ENCODE measurements at regions not wholly inside any gene's neighbourhood (a gene's known extent, or its start where the extent isn't known, plus 50 kb on each side); places are given as distances from the start of the nearest gene placed in this dataset.

DNA sequence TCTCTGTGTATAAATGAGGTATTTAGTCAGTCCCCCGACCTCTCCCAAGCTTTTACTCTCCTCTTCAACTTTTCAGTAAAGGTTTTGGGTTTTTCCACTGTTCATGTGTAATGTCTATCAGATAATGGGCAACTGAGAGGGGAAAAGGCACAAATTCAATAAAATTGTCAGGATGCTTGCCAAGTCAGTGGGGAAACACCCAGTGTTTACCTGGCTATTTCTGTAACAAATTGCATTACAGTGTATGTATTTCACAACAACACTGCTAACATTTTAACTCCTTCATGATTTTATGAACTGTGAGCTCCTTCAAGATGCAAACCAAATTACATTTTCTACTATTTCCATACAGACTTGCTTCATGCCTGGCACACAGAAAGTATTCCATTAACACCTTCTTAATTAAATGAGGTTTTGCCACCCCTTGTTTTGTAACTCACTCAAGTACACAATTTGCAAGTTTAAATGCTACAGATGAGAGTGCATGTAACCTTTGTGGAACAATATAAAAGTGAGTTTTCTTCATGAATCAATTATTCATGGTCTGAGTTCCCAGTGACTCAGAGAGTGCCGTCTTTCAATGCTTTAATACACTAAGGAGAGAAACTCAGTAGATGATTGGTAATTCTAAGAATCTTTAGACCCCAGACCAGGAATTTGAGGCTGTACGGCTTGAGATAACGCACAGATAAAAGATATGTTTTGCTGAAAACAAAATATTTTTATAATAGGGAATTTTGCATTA is 149.8 kb upstream of the TLL1 start:
- TF ChIP-seq, protein P1, sequence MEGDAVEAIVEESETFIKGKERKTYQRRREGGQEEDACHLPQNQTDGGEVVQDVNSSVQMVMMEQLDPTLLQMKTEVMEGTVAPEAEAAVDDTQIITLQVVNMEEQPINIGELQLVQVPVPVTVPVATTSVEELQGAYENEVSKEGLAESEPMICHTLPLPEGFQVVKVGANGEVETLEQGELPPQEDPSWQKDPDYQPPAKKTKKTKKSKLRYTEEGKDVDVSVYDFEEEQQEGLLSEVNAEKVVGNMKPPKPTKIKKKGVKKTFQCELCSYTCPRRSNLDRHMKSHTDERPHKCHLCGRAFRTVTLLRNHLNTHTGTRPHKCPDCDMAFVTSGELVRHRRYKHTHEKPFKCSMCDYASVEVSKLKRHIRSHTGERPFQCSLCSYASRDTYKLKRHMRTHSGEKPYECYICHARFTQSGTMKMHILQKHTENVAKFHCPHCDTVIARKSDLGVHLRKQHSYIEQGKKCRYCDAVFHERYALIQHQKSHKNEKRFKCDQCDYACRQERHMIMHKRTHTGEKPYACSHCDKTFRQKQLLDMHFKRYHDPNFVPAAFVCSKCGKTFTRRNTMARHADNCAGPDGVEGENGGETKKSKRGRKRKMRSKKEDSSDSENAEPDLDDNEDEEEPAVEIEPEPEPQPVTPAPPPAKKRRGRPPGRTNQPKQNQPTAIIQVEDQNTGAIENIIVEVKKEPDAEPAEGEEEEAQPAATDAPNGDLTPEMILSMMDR (IDR thresholded peaks at IDR 0.05; ENCODE audit: insufficient read depth, low read depth, low read length, missing control alignments) = no peak
- H3K4me3 ChIP-seq (ENCODE audit: low read length) = no peak overlapping the region
- DNase-seq (ENCODE audit: low read depth) = peak; percentile 25

DNA sequence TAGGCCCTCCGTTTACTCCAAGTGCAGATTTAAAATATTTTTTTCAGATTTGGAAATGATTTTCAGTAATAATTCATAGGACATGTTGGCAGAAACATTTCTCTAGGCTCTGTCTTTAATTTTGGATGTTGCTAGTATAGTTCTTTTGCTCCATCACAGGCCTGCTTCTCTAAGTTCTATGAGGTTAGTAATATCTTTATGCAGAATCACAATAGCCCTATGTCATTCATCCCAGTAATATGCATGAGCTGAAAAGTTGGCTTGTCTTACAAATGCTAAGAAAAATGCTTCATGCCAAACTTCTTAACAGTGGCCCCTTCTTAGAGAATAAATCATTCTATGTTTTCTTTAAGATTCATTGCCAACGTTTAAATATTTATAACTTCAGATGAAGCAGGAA is 148.3 kb upstream of the TLL1 start:
- no peak overlapping the region for H3K4me3 ChIP-seq (ENCODE audit: low read length)
- TF ChIP-seq, protein P1 (IDR thresholded peaks at IDR 0.05; ENCODE audit: insufficient read depth, low read depth, low read length, missing control alignments) = no peak
- DNase-seq (ENCODE audit: low read depth) = no peak

DNA sequence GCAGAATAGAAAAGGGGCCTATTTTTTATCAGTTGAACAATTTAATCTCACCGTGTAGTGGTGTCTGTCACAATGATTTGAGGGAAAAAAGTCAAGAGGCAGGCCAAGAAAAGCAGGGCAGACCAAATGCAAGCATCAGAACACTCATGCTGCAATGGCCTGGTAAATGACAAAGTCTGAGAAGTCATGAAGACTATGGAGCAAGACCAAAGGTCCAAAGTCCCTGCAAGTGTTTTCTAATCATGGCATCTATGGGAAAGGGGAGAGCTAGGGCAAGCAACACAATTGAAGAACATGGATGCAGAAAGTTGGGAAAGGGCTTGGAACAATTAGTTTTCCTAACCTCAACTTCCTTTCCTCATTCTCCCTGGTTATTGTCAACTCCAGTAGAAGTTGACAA is 147.7 kb upstream of the TLL1 start:
- TF ChIP-seq, protein P1 (IDR thresholded peaks at IDR 0.05; ENCODE audit: insufficient read depth, low read depth, low read length, missing control alignments) = no peak
- H3K4me3 ChIP-seq (ENCODE audit: low read length) = no peak overlapping the region
- DNase-seq (ENCODE audit: low read depth) = no peak

DNA sequence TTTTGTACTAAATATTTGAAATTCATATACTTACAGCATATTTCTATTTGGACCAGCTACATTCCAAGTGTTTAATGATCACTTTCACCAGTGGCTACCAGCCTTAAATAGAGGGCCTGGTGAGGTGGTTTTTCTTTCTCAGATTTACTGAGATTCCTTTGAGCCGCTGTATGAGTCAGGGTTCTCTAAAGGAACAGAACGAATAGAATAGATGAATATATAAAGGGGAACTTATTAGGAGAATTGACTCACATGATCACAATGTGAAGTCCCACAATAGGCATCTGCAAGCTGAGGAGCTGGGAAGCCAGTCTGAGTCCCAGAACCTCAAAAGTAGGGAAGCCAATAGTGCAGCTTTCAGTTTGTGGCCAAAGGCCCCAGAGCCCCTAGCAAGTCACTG is 146.2 kb upstream of the TLL1 start:
- no peak overlapping the region for H3K4me3 ChIP-seq (ENCODE audit: low read length)
- TF ChIP-seq, protein P1 (IDR thresholded peaks at IDR 0.05; ENCODE audit: insufficient read depth, low read depth, low read length, missing control alignments) = no peak
- peak; percentile 13 for DNase-seq (ENCODE audit: low read depth)

DNA sequence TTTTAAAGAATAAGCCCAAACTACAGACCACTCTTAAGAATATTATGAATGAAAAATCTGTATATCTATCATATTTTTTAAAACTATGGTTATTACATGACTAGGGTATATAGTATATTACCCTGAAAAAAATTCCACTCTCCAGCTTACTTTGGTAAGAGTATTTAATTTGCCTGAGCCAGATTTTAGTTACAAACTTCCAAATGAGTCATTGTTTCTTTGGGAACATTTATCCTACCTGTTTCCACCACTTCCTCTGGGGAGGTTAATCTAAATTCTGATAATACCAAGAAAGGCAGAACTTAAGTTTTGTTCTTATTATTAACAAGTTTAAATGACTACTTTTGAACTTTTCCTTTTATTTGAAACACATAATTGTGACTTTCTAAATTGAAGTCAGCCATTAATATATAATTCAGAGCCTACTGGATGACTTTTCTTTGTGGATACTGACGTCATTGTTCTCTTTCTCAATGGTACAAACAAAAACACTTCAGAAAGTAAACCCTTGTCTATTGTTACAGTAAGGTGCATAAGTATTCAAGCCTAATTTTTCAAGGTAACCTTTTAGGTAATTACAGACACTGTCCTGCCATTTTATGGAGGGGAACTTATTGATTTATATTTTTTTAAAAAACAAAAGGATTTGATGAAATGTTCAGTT is 135.6 kb upstream of the TLL1 start:
- DNase-seq (ENCODE audit: low read depth) = peak; percentile 19
- TF ChIP-seq, protein P1 (IDR thresholded peaks at IDR 0.05; ENCODE audit: insufficient read depth, low read depth, low read length, missing control alignments) = no peak
- no peak overlapping the region for H3K4me3 ChIP-seq (ENCODE audit: low read length)

DNA sequence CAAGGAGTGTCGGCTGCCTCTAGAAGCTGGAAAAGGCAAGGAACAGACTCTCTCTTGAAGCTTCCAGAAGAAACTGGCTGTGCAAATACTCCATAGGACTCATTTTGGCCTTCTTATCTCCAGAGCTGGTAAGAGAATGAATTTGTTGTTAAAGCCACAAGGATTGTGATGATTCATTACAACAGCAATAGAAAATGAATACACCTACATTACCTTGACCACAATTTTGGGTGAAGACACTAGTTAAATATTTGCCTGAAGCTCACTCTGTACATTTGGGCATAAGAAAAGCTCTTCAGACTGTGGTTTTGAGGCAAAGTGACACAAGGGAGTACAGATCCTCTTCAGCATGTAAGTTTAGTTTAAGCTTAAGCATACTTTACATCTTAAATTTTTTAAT is 134.5 kb upstream of the TLL1 start:
- no peak overlapping the region for H3K4me3 ChIP-seq (ENCODE audit: low read length)
- TF ChIP-seq, protein P1 (IDR thresholded peaks at IDR 0.05; ENCODE audit: insufficient read depth, low read depth, low read length, missing control alignments) = no peak
- DNase-seq (ENCODE audit: low read depth) = peak; percentile 74
